IMR-90 (cell line): ENCODE measurements at regions not wholly inside any gene's neighbourhood (a gene's known extent, or its start where the extent isn't known, plus 50 kb on each side); places are given as distances from the start of the nearest gene placed in this dataset.
A peak's percentile ranks its signal among the peaks of the same experiment; 100 is the strongest.

ENCODE experiments used
- ATAC-seq: fragments of 200-7000 bp; cut with Tn5 transposase; 2 replicates; pipeline ENCODE4 v1.9.1; 2020; ENCODE audit warnings: low read depth, mild to moderate bottlenecking, moderate library complexity
- BruUV-seq: library from RNA; stranded (reverse); fragments of 400-500 nt; replicated peaks from 2 replicates; lab custom pipeline; 2021; lab: Mats Ljungman, UMichigan
- CTCF ChIA-PET: fragments of 300-600 bp; formaldehyde crosslinking; extraction: SDS; loops from one replicate; lab custom pipeline; 2021; ENCODE audit warnings: antibody characterized with exemption; lab: Yijun Ruan, JAX
- POLR2A ChIA-PET: fragments of 300-600 bp; sonication (Branson Sonifier 250); formaldehyde crosslinking; loops from one replicate; lab custom pipeline; 2022; ENCODE audit warnings: antibody characterized with exemption; ENCODE audit not compliant: unreplicated experiment; lab: Charles Lee
- DNase-seq: peaks from one replicate; pipeline ENCODE4 v3.0.0; 2013
- H2AFZ ChIP-seq: replicated peaks from 2 replicates; pipeline ENCODE3; 2013; ENCODE audit warnings: low read length, mild to moderate bottlenecking; ENCODE audit not compliant: poor library complexity
- H2AK5ac ChIP-seq: 2 replicates; pipeline ENCODE4 v1.6.1; 2013; ENCODE audit warnings: low read depth, low read length, inconsistent platforms
- H2AK9ac ChIP-seq: replicated peaks from 2 replicates; pipeline ENCODE3; 2013; ENCODE audit warnings: mild to moderate bottlenecking, low read depth, low read length, moderate library complexity; ENCODE audit not compliant: poor library complexity
- H2BK120ac ChIP-seq: 2 replicates; pipeline ENCODE4 v1.6.1; 2013; ENCODE audit warnings: low read depth, low read length, inconsistent platforms
- H2BK15ac ChIP-seq: 3 replicates; pipeline ENCODE4 v1.6.1; 2013; ENCODE audit warnings: low read depth, low read length, inconsistent platforms
- H2BK20ac ChIP-seq: 2 replicates; pipeline ENCODE4 v1.6.1; 2013; ENCODE audit warnings: low read depth, mild to moderate bottlenecking, inconsistent platforms, low read length, moderate library complexity
- H2BK5ac ChIP-seq: 2 replicates; pipeline ENCODE4 v1.6.1; 2013; ENCODE audit warnings: mild to moderate bottlenecking, low read depth, low read length, inconsistent platforms; ENCODE audit not compliant: poor library complexity, severe bottlenecking
- H3K14ac ChIP-seq: replicated peaks from 2 replicates; pipeline ENCODE4 v1.6.1; 2013; ENCODE audit warnings: low read depth, low read length, inconsistent platforms
- H3K18ac ChIP-seq: 2 replicates; pipeline ENCODE4 v1.6.1; 2013; ENCODE audit warnings: low read depth, low read length, control low read depth
- H3K23ac ChIP-seq: 2 replicates; pipeline ENCODE4 v1.6.1; 2013; ENCODE audit warnings: low read depth, low read length, inconsistent platforms
- H3K27ac ChIP-seq: 2 replicates; pipeline ENCODE4 v1.5.1; 2013; ENCODE audit warnings: mild to moderate bottlenecking, control low read depth, low read length; ENCODE audit not compliant: insufficient read depth
- H3K27me3 ChIP-seq: 2 replicates; pipeline ENCODE4 v1.6.1; 2013; ENCODE audit warnings: low read length; ENCODE audit not compliant: control insufficient read depth, insufficient read depth
- H3K36me3 ChIP-seq: 2 replicates; pipeline ENCODE4 v1.6.1; 2013; ENCODE audit warnings: low read length, mixed read lengths; ENCODE audit not compliant: control insufficient read depth, insufficient read depth
- H3K4ac ChIP-seq: 2 replicates; pipeline ENCODE4 v1.6.1; 2013; ENCODE audit warnings: low read depth, low read length, inconsistent platforms
- H3K4me1 ChIP-seq: 2 replicates; pipeline ENCODE4 v1.6.1; 2013; ENCODE audit warnings: low read length, mixed read lengths; ENCODE audit not compliant: control insufficient read depth, insufficient read depth
- H3K4me2 ChIP-seq: 2 replicates; pipeline ENCODE4 v1.6.1; 2013; ENCODE audit warnings: low read depth, mild to moderate bottlenecking, control low read depth, low read length, moderate library complexity
- H3K4me3 ChIP-seq: 2 replicates; pipeline ENCODE4 v1.5.1; 2013; ENCODE audit warnings: low read depth, mild to moderate bottlenecking, control low read depth, low read length, moderate library complexity; ENCODE audit not compliant: insufficient read depth
- H3K56ac ChIP-seq: 2 replicates; pipeline ENCODE4 v1.6.1; 2013; ENCODE audit warnings: low read length, inconsistent platforms; ENCODE audit not compliant: insufficient read depth; ENCODE audit errors: extremely low read depth
- H3K79me1 ChIP-seq, 2 experiments: 2 replicates each; pipeline ENCODE4 v1.6.1; 2013; ENCODE audit warnings: low read length in 2 of 2, inconsistent platforms in 1 of 2, low read depth in 1 of 2
- H3K9ac ChIP-seq: 2 replicates; pipeline ENCODE4 v1.6.1; 2013; ENCODE audit warnings: low read depth, low read length, control low read depth
- H3K9me1 ChIP-seq: 2 replicates; pipeline ENCODE4 v1.6.1; 2013; ENCODE audit warnings: low read length, inconsistent platforms; ENCODE audit not compliant: insufficient read depth
- H3K9me3 ChIP-seq: 2 replicates; pipeline ENCODE4 v1.6.1; 2013; ENCODE audit warnings: low read length; ENCODE audit not compliant: control insufficient read depth, insufficient read depth
- H4K20me1 ChIP-seq: 2 replicates; pipeline ENCODE4 v1.6.1; 2013; ENCODE audit warnings: low read length, inconsistent platforms; ENCODE audit not compliant: insufficient read depth
- H4K5ac ChIP-seq: 2 replicates; pipeline ENCODE4 v1.6.1; 2013; ENCODE audit warnings: mild to moderate bottlenecking, low read depth, low read length, control low read depth
- H4K8ac ChIP-seq, 2 experiments: 2 replicates each; pipeline ENCODE4 v1.6.1; 2013; ENCODE audit warnings: low read depth in 2 of 2, low read length in 2 of 2, control low read depth in 1 of 2, inconsistent platforms in 1 of 2
- H4K91ac ChIP-seq: 2 replicates; pipeline ENCODE4 v1.6.1; 2013; ENCODE audit warnings: low read depth, low read length, inconsistent platforms; ENCODE audit not compliant: insufficient read depth
- ELK1 ChIP-seq: fragments of 150-350 bp; IDR thresholded peaks from 2 replicates; pipeline ENCODE4 v1.6.1; 2016; ENCODE audit warnings: low read depth, mild to moderate bottlenecking, low read length, moderate library complexity, borderline replicate concordance
- MAFK ChIP-seq: IDR thresholded peaks from 2 replicates; pipeline ENCODE4 v1.6.1; 2012; ENCODE audit warnings: low read depth, low read length, improper control_type of control experiment
- RAD21 ChIP-seq: IDR thresholded peaks from 2 replicates; pipeline ENCODE4 v1.6.1; 2012; ENCODE audit warnings: low read length, improper control_type of control experiment
- WGBS, 2 experiments: methylation state at CpG; one replicate each; pipeline versions ENCODE4 v1.1.5 to v1.1.7; 2013; ENCODE audit warnings: missing lambda C conversion rate in 2 of 2; ENCODE audit not compliant: insufficient read length in 1 of 2; ENCODE audit errors: extremely low coverage in 2 of 2; 5-methylcytosine and 5-hydroxymethylcytosine counted together
- dilution Hi-C: fragments of 300-500 bp; cut with HindIII; formaldehyde crosslinking; loops from one replicate; pipeline ENCODE4 v1.14.3; 2018; ENCODE audit warnings: low sequenced_read_pairs; ENCODE audit not compliant: unreplicated experiment
- in situ Hi-C: fragments of 300-500 bp; cut with MboI; formaldehyde crosslinking; loops from 3 replicates; pipeline ENCODE4 v1.14.3; 2019; ENCODE audit warnings: low sequenced_read_pairs, inconsistent platforms, mixed read lengths
- intact Hi-C: fragments of 100-400 bp; cut with micrococcal nuclease; formaldehyde crosslinking; loops from 2 replicates; pipeline ENCODE4 v1.10.0; 2022

GRCh38 chr7:98514211-98515031 lies 102.7 kb upstream of the NPTX2 start:
- H4K20me1 ChIP-seq = no peaks in the 10 kb centered on the region
- DNase-seq = no peak
- ATAC-seq = no peak
- no peaks in the 10 kb centered on the region for H3K9me1 ChIP-seq
- H2BK20ac ChIP-seq = no peak overlapping the region
- peak overlapping the region; percentile 37 for H2AK9ac ChIP-seq
- no peak overlapping the region for H4K8ac ChIP-seq
- dilution Hi-C loops = no loop called here
- H3K27ac ChIP-seq = no peak overlapping the region
- H3K9ac ChIP-seq = no peak overlapping the region
- H3K9me3 ChIP-seq = peaks cover 11% of the 10 kb centered on the region
- no peak overlapping the region for H3K4me3 ChIP-seq
- BruUV-seq = no TSS peak
- H2AK5ac ChIP-seq = no peak overlapping the region
- no peak overlapping the region for H3K14ac ChIP-seq
- no peak overlapping the region for H4K5ac ChIP-seq
- no peak overlapping the region for H2BK5ac ChIP-seq
- intact Hi-C loops = no loop called here
- H3K4ac ChIP-seq = no peak overlapping the region
- no peaks in the 10 kb centered on the region for H3K27me3 ChIP-seq
- ChIA-PET POLR2A (no interaction called here), CTCF (no interaction called here)
- H4K91ac ChIP-seq = no peak overlapping the region
- no peak overlapping the region for H2BK15ac ChIP-seq
- no peak overlapping the region for H2BK120ac ChIP-seq
- H3K36me3 ChIP-seq = no peaks in the 10 kb centered on the region
- no peak overlapping the region for H3K18ac ChIP-seq
- TF ChIP-seq ELK1 (no peak), RAD21 (no peak), MAFK (no peak)
- in situ Hi-C loops = no loop called here
- WGBS, 2 experiments = 61% methylated on average over 7 of the region's 16 CpGs; no CpG with 5 or more reads in 1 of the 2 experiments
- no peaks in the 10 kb centered on the region for H3K4me1 ChIP-seq
- H2AFZ ChIP-seq = no peak overlapping the region
- no peak overlapping the region for H3K56ac ChIP-seq
- no peak overlapping the region for H3K23ac ChIP-seq
- H3K79me1 ChIP-seq = no peaks in the 10 kb centered on the region
- no peak overlapping the region for H3K4me2 ChIP-seq
